ENCODE measurements at regions not wholly inside any gene's neighbourhood (a gene's known extent, or its start where the extent isn't known, plus 50 kb on each side); places are given as distances from the start of the nearest gene placed in this dataset.
A peak's percentile ranks its signal among the peaks of the same experiment; 100 is the strongest.

DNA sequence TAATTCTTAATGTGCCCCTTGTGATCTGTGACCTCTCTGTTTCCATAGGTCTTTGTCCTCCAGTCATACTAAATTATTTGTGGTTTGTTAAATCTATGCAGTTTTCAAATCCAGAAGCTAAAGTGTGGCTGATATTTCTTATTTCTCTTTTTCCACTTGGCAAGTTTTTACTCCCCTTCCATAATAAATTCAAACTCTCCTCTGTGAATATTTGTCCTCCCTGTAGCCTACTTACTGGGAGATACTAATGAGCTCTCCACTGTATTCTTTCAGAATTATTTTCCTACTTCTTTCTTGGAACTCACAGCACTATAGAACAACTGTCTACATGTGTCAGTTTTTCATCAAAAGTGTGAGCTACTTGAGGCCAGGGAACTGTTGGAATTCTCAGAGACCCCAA, 430.8 kb upstream of the PTBP2 start:
- no peak overlapping the region for H3K9ac ChIP-seq (ENCODE audit: insufficient read length)
- no peak for TF ChIP-seq POLR2AphosphoS5 (IDR thresholded peaks at IDR 0.05; ENCODE audit: borderline replicate concordance, low read depth, low read length)
- no peak for TF ChIP-seq FOXP2 (optimal IDR thresholded peaks at IDR 0.05; ENCODE audit: control extremely low read depth, extremely low read length, insufficient read depth)
- no peak for TF ChIP-seq EZH2 (IDR thresholded peaks at IDR 0.05)
- H3K9me3 ChIP-seq (ENCODE audit: low read depth, low read length), result 0 out of 2 replicates have a peak, but pooled peaks cover 3% of the 10 kb centered on the region
- H3K4me3 ChIP-seq, result no peak overlapping the region
- H3K36me3 ChIP-seq (ENCODE audit: insufficient read depth, low read length), result no peaks in the 10 kb centered on the region
- no peak for DNase-seq (ENCODE audit: low read depth, low spot score)
- no peak overlapping the region for H3K27ac ChIP-seq

DNA sequence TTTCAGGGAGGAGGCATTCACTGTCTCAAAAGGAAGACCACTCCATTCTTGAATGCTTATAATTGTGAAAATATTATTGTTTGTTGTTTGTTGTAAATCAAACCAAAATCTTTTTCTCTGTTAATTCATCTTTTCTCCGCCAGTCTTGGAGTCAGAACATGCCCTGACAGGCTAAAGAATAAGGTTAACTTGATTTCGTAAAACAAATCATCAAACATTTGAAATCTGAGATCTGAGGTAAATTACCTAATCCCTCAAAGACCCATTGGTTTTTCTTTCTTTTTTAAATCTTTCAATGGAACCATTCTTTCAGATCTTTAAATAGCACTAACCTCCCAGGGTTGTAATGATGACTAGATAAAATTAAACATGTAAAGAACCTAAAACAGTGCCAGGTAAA, 430.1 kb upstream of the PTBP2 start:
- Histone ChIP-seq H3K27ac (no peak overlapping the region), H3K4me3 (no peak overlapping the region), H3K9ac (ENCODE audit: insufficient read length) (no peak overlapping the region), H3K9me3 (ENCODE audit: low read depth, low read length) (0 out of 2 replicates have a peak, but pooled peaks cover 3% of the 10 kb centered on the region), H3K36me3 (ENCODE audit: insufficient read depth, low read length) (no peaks in the 10 kb centered on the region)
- TF ChIP-seq FOXP2 (optimal IDR thresholded peaks at IDR 0.05; ENCODE audit: control extremely low read depth, extremely low read length, insufficient read depth), result no peak
- no peak for TF ChIP-seq POLR2AphosphoS5 (IDR thresholded peaks at IDR 0.05; ENCODE audit: borderline replicate concordance, low read depth, low read length)
- no peak for TF ChIP-seq EZH2 (IDR thresholded peaks at IDR 0.05)
- no peak for DNase-seq (ENCODE audit: low read depth, low spot score)

DNA sequence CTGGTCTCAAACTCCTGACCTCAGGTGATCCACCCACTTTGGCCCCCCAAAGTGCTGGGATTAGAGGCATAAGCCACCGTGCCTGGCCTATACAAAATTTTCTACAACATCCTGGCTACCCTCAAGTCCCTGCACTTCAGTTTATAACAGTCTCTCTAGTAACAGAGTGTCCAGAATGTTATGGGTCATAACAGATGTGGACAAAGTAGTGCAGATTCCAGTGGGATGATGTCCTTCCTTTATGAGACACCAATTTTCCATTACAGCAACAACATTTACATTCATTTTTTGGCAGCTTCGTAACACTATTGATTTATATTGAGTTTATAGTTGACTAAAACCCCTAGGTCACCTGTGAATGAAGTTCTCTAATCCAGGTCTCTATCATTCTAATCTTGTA, 429.4 kb upstream of the PTBP2 start:
- no peak overlapping the region for H3K4me3 ChIP-seq
- DNase-seq (ENCODE audit: low read depth, low spot score), result no peak
- H3K27ac ChIP-seq, result no peak overlapping the region
- no peaks in the 10 kb centered on the region for H3K36me3 ChIP-seq (ENCODE audit: insufficient read depth, low read length)
- no peak for TF ChIP-seq EZH2 (IDR thresholded peaks at IDR 0.05)
- TF ChIP-seq POLR2AphosphoS5 (IDR thresholded peaks at IDR 0.05; ENCODE audit: borderline replicate concordance, low read depth, low read length), result no peak
- TF ChIP-seq FOXP2 (optimal IDR thresholded peaks at IDR 0.05; ENCODE audit: control extremely low read depth, extremely low read length, insufficient read depth), result no peak
- H3K9ac ChIP-seq (ENCODE audit: insufficient read length), result no peak overlapping the region
- H3K9me3 ChIP-seq (ENCODE audit: low read depth, low read length), result 0 out of 2 replicates have a peak, but pooled peaks cover 3% of the 10 kb centered on the region

DNA sequence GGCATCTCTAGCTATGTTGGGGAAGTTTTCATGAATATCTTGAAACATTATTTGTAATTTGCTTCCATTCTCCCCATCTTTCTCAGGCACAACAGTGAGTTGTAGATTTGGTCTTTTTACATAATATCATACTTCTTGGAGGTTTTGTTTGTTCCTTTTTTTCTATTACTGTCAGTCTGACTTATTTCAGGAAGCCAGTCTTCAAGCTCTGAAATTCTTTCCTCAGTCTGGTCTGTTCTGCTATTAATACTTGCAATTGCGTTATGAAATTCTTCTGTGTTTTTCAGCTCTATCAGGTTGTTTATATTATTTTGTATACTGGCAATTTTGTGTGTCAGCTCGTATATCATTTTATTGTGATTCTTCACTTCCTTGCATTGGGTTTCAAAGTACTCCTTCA, 424.6 kb upstream of the PTBP2 start:
- Histone ChIP-seq H3K4me3 (no peak overlapping the region), H3K27ac (no peak overlapping the region), H3K9ac (ENCODE audit: insufficient read length) (no peak overlapping the region), H3K36me3 (ENCODE audit: insufficient read depth, low read length) (no peaks in the 10 kb centered on the region), H3K9me3 (ENCODE audit: low read depth, low read length) (no peaks in the 10 kb centered on the region)
- no peak for DNase-seq (ENCODE audit: low read depth, low spot score)
- TF ChIP-seq FOXP2 (optimal IDR thresholded peaks at IDR 0.05; ENCODE audit: control extremely low read depth, extremely low read length, insufficient read depth) (no peak), POLR2AphosphoS5 (IDR thresholded peaks at IDR 0.05; ENCODE audit: borderline replicate concordance, low read depth, low read length) (no peak), EZH2 (IDR thresholded peaks at IDR 0.05) (no peak)

DNA sequence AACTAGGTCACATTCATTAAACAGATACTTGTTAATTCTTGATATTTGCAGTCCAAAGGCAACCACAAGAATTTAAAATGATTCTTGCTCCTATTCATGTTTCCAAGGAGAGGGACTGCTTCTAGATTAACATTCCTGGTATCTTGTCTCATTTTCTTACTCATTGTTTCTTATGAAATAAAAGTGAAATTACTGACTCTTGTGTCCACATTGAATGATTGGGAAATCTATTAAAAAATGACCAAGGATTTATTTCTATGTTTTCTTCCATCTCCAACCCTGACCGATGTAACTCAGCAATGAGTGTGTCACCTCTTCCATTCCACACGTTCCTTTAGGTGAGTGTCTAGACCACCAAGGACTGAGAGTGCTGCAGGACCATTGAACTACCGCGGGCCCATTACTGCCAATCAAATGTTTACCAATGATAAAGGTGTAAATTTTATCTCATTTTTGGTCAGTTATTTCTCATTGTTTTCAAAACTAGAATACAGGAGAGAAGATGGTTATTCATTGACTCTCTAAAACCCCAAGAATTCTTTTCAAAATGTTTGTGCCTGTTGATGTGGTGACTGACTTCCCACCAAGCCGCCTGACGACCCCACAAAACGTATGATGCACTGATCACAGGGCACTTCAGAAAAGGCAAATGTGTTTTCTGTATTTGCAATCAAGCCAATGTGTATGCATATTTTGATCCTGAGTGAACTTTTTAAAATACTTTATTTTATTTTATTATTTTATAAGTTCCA, 414.6 kb upstream of the PTBP2 start:
- no peaks in the 10 kb centered on the region for H3K9me3 ChIP-seq (ENCODE audit: low read depth, low read length)
- no peak for DNase-seq (ENCODE audit: low read depth, low spot score)
- no peak for TF ChIP-seq POLR2AphosphoS5 (IDR thresholded peaks at IDR 0.05; ENCODE audit: borderline replicate concordance, low read depth, low read length)
- TF ChIP-seq EZH2 (IDR thresholded peaks at IDR 0.05), result no peak
- TF ChIP-seq FOXP2 (optimal IDR thresholded peaks at IDR 0.05; ENCODE audit: control extremely low read depth, extremely low read length, insufficient read depth), result no peak
- no peak overlapping the region for H3K9ac ChIP-seq (ENCODE audit: insufficient read length)
- no peak overlapping the region for H3K4me3 ChIP-seq
- no peaks in the 10 kb centered on the region for H3K36me3 ChIP-seq (ENCODE audit: insufficient read depth, low read length)
- H3K27ac ChIP-seq, result no peak overlapping the region

DNA sequence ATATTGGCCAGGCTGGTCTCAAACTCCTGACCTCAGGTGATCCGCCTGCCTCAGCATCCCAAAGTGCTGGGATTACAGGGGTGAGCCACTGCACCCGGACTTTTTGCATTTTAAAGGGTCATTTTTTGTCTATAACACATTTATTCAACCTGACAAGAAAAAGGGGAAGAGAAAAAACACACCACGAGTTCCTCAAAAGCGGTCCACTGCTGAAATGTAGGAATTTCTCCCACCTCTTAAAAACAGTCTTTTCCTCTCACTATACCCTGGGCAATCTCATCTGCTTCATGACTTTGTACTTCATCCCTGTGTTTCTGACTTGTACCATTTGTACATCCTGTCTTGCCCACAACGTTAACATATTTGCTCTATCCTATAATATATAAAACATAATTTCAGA, 413.3 kb upstream of the PTBP2 start:
- Histone ChIP-seq H3K36me3 (ENCODE audit: insufficient read depth, low read length) (no peaks in the 10 kb centered on the region), H3K27ac (no peak overlapping the region), H3K4me3 (no peak overlapping the region), H3K9ac (ENCODE audit: insufficient read length) (no peak overlapping the region), H3K9me3 (ENCODE audit: low read depth, low read length) (no peaks in the 10 kb centered on the region)
- no peak for DNase-seq (ENCODE audit: low read depth, low spot score)
- no peak for TF ChIP-seq EZH2 (IDR thresholded peaks at IDR 0.05)
- no peak for TF ChIP-seq POLR2AphosphoS5 (IDR thresholded peaks at IDR 0.05; ENCODE audit: borderline replicate concordance, low read depth, low read length)
- no peak for TF ChIP-seq FOXP2 (optimal IDR thresholded peaks at IDR 0.05; ENCODE audit: control extremely low read depth, extremely low read length, insufficient read depth)

DNA sequence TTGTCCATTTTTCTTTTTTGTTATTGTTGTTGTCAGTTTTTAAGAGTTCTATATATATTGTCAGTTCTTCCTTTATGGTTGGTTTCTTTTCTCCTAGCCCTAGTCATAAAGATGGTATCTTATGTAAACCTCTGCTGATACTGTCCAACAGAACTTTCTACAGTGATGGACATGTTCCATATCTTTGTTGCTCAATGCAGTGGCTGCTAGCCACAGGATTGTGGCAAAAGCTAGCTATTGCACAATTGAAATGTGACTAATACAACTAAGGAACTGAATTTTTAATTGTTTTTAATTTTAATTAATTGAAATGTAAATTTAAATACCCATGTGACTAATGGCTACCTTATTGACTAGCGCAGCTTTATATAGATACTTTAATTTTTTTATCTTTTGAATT, 411.8 kb upstream of the PTBP2 start:
- H3K36me3 ChIP-seq (ENCODE audit: insufficient read depth, low read length), result no peaks in the 10 kb centered on the region
- TF ChIP-seq EZH2 (IDR thresholded peaks at IDR 0.05) (no peak), FOXP2 (optimal IDR thresholded peaks at IDR 0.05; ENCODE audit: control extremely low read depth, extremely low read length, insufficient read depth) (no peak), POLR2AphosphoS5 (IDR thresholded peaks at IDR 0.05; ENCODE audit: borderline replicate concordance, low read depth, low read length) (no peak)
- H3K27ac ChIP-seq, result no peak overlapping the region
- H3K9me3 ChIP-seq (ENCODE audit: low read depth, low read length), result no peaks in the 10 kb centered on the region
- no peak overlapping the region for H3K4me3 ChIP-seq
- no peak overlapping the region for H3K9ac ChIP-seq (ENCODE audit: insufficient read length)
- DNase-seq (ENCODE audit: low read depth, low spot score), result no peak

DNA sequence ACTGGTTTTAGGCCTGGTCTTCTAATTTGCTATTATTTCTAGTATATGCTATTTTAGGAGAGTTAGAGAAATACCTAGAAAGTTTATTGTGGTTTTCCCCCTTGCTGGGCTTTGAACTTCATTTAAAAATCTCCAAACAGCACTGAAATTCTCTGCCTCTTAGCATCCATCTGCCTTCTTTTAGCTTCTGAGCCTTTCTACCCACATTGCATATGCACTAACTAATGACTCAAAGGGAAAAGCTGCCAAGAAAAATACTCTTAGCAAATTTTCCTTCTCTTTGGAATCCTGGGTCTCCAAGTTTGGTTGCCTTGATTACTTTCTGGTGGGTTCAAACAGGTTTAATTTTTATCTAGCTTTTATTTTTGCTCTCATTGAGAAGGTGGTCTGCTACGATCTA, 408.4 kb upstream of the PTBP2 start:
- no peaks in the 10 kb centered on the region for H3K9me3 ChIP-seq (ENCODE audit: low read depth, low read length)
- no peak overlapping the region for H3K4me3 ChIP-seq
- no peak for DNase-seq (ENCODE audit: low read depth, low spot score)
- TF ChIP-seq POLR2AphosphoS5 (IDR thresholded peaks at IDR 0.05; ENCODE audit: borderline replicate concordance, low read depth, low read length), result no peak
- no peak for TF ChIP-seq EZH2 (IDR thresholded peaks at IDR 0.05)
- TF ChIP-seq FOXP2 (optimal IDR thresholded peaks at IDR 0.05; ENCODE audit: control extremely low read depth, extremely low read length, insufficient read depth), result no peak
- no peak overlapping the region for H3K9ac ChIP-seq (ENCODE audit: insufficient read length)
- H3K27ac ChIP-seq, result no peak overlapping the region
- no peaks in the 10 kb centered on the region for H3K36me3 ChIP-seq (ENCODE audit: insufficient read depth, low read length)

DNA sequence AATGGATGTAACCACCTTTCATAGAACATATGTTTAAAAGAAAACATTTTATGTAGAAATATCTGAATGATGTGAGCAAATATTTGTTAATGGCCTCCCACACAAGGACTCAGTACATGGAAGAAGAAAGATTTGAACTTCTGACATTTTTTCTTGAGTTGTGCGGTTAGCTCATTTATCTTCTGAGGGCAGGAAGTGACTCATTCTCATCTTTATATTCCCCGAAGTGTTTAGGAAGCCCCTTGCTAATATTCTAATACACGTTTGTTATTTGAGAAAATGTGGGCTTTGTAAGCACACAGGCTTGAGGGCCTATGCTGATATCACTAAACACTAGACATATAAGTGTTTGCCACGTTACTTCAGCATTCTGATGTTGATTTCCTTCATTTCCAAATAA, 392.5 kb upstream of the PTBP2 start:
- Histone ChIP-seq H3K9ac (ENCODE audit: insufficient read length) (no peak overlapping the region), H3K4me3 (no peak overlapping the region), H3K36me3 (ENCODE audit: insufficient read depth, low read length) (no peaks in the 10 kb centered on the region), H3K9me3 (ENCODE audit: low read depth, low read length) (peaks cover 4% of the 10 kb centered on the region; the same call in 1 of the 2 replicates), H3K27ac (no peak overlapping the region)
- TF ChIP-seq POLR2AphosphoS5 (IDR thresholded peaks at IDR 0.05; ENCODE audit: borderline replicate concordance, low read depth, low read length), result no peak
- TF ChIP-seq EZH2 (IDR thresholded peaks at IDR 0.05), result no peak
- no peak for TF ChIP-seq FOXP2 (optimal IDR thresholded peaks at IDR 0.05; ENCODE audit: control extremely low read depth, extremely low read length, insufficient read depth)
- peak; percentile 30 for DNase-seq (ENCODE audit: low read depth, low spot score)

Data from SK-N-MC (cell line).